ENCODE measurements at regions not wholly inside any gene's neighbourhood (a gene's known extent, or its start where the extent isn't known, plus 50 kb on each side); places are given as distances from the start of the nearest gene placed in this dataset.

- no peak for TF ChIP-seq CTCF (IDR thresholded peaks at IDR 0.05; ENCODE audit: low read depth, low read length, missing control alignments)
- DNase-seq (ENCODE audit: low read depth), result no peak
- H3K4me3 ChIP-seq (ENCODE audit: low read depth, low read length), result no peak overlapping the region
Observed at GRCh38 chr11:127864861-127865260, 722.5 kb downstream of the ETS1 start.

GRCh38 chr11:127862406-127862805, 725.0 kb downstream of the ETS1 start:
- H3K4me3 ChIP-seq (ENCODE audit: low read depth, low read length), result no peak overlapping the region
- no peak for TF ChIP-seq CTCF (IDR thresholded peaks at IDR 0.05; ENCODE audit: low read depth, low read length, missing control alignments)
- DNase-seq (ENCODE audit: low read depth), result no peak

GRCh38 chr11:127859941-127860354, 727.4 kb downstream of the ETS1 start:
- TF ChIP-seq CTCF (IDR thresholded peaks at IDR 0.05; ENCODE audit: low read depth, low read length, missing control alignments), result no peak
- no peak for DNase-seq (ENCODE audit: low read depth)
- no peak overlapping the region for H3K4me3 ChIP-seq (ENCODE audit: low read depth, low read length)

- DNase-seq (ENCODE audit: low read depth), result no peak
- TF ChIP-seq CTCF (IDR thresholded peaks at IDR 0.05; ENCODE audit: low read depth, low read length, missing control alignments), result no peak
- no peak overlapping the region for H3K4me3 ChIP-seq (ENCODE audit: low read depth, low read length)
Observed at GRCh38 chr11:127844876-127845275, 742.5 kb downstream of the ETS1 start.

DNA sequence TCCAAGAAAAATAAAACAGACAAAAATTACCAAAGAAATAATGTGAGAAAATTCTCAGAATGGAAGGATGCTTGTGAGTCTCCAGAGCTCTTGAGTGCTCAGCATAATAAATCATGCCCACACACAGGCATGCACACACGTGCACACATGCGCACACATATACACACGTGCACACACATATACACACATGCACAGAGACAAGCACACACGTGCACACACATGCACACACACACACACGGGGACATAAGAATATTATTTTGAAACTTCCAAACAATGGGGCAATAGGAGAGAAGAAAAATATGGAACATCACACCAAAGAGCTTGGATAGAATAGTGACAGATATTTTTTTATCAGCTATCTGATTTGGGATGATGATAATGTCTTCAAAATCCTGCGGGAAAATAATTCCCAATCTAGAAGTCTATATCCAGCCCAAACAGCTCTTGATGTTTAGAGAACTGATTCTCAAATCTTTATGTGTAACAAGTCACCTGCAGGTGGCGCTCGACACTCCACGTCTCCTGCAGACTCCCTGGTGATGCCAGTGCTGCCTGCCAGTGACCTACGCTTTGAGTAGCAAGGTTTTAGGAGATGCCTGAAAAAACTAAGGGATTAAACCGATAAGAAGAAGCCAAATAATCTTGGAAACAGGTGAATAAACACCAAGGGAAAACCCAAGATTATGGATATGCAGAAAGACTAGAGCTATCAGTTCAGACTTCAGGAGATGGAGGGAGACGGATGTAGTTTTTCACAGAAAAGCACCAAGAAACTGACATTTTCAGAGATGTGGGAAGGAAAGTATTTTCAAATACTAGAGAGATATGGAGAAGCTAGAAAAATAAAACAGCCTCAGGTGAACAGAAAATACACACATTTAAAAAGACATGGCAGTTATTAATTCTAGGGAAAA, 743.6 kb downstream of the ETS1 start:
- peak; percentile 13 for DNase-seq (ENCODE audit: low read depth)
- TF ChIP-seq CTCF (IDR thresholded peaks at IDR 0.05; ENCODE audit: low read depth, low read length, missing control alignments), result peak; percentile 76
- H3K4me3 ChIP-seq (ENCODE audit: low read depth, low read length), result no peak overlapping the region

GRCh38 chr11:127825183-127825582, 762.2 kb downstream of the ETS1 start:
- no peak for TF ChIP-seq CTCF (IDR thresholded peaks at IDR 0.05; ENCODE audit: low read depth, low read length, missing control alignments)
- no peak overlapping the region for H3K4me3 ChIP-seq (ENCODE audit: low read depth, low read length)
- no peak for DNase-seq (ENCODE audit: low read depth)

DNA sequence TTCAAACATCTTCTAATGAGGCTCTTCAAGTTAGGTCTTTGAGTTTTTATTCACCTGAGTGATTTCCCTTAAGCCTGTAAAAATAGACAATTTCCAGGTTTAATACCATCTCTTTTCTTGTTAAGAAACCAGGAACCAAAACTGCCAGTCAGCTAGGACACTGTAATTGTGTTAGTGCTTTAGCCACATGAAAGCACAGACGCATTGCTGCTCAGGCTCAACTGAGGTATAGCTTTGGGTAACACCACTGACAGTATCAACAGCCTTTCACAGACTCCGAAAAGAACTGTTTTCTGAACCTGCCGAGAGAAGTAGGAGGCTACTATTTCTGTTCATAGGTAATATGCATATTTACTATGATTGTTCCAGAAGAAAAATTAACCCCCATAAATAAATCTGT, 768.7 kb downstream of the ETS1 start:
- no peak overlapping the region for H3K4me3 ChIP-seq (ENCODE audit: low read depth, low read length)
- DNase-seq (ENCODE audit: low read depth), result no peak
- TF ChIP-seq CTCF (IDR thresholded peaks at IDR 0.05; ENCODE audit: low read depth, low read length, missing control alignments), result no peak

Data from GM12864 (cell line).